ENCODE measurements at regions not wholly inside any gene's neighbourhood (a gene's known extent, or its start where the extent isn't known, plus 50 kb on each side); places are given as distances from the start of the nearest gene placed in this dataset.

DNA sequence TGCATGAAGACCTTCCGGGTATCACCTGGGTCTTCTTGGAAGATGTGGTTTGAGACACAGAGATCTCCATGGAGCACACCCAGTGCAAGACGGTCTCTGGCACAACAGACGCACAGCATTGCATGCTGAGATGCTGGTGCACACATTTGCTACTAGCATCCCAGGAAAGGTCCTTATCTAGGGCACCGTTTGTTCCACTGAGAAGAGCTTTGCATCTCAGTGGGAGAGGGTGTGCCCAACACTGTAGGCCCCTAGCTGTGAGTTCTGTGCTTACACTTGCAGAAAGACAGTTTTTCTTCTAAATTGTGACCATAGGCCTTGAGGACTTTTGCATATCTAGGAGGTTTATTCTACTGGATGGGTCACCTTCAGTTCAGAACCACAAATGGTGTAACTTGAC lies 554.1 kb downstream of the MATN1 start:
- TF ChIP-seq, protein P1, sequence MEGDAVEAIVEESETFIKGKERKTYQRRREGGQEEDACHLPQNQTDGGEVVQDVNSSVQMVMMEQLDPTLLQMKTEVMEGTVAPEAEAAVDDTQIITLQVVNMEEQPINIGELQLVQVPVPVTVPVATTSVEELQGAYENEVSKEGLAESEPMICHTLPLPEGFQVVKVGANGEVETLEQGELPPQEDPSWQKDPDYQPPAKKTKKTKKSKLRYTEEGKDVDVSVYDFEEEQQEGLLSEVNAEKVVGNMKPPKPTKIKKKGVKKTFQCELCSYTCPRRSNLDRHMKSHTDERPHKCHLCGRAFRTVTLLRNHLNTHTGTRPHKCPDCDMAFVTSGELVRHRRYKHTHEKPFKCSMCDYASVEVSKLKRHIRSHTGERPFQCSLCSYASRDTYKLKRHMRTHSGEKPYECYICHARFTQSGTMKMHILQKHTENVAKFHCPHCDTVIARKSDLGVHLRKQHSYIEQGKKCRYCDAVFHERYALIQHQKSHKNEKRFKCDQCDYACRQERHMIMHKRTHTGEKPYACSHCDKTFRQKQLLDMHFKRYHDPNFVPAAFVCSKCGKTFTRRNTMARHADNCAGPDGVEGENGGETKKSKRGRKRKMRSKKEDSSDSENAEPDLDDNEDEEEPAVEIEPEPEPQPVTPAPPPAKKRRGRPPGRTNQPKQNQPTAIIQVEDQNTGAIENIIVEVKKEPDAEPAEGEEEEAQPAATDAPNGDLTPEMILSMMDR (optimal IDR thresholded peaks at IDR 0.05 in 1 of 3, IDR thresholded peaks at IDR 0.05 in 1 of 3, conservative IDR thresholded peaks at IDR 0.05 in 1 of 3; ENCODE audit: extremely low read depth in 1 of 3, insufficient read depth in 2 of 3, low read length in 3 of 3), result no peak
- no peak for TF ChIP-seq EZH2 (IDR thresholded peaks at IDR 0.05; ENCODE audit: low read length)

Data from keratinocyte (primary cell).